WTC11 (cell line): ENCODE measurements at regions not wholly inside any gene's neighbourhood (a gene's known extent, or its start where the extent isn't known, plus 50 kb on each side); places are given as distances from the start of the nearest gene placed in this dataset.
A peak's percentile ranks its signal among the peaks of the same experiment; 100 is the strongest.

ENCODE experiments used
- ATAC-seq: fragments of 200-7000 bp; cut with Tn5 transposase; 2 replicates; pipeline ENCODE4 v1.10.0; 2021; ENCODE audit warnings: mild to moderate bottlenecking, moderate library complexity
- CTCF ChIA-PET: fragments of 300-600 bp; sonication (Branson Sonifier 250); formaldehyde crosslinking; loops from one replicate; lab custom pipeline; 2021; ENCODE audit warnings: antibody characterized with exemption; lab: Charles Lee
- POLR2A ChIA-PET: fragments of 350-600 bp; sonication (Branson Sonifier 250); formaldehyde crosslinking; loops from one replicate; lab custom pipeline; 2021; ENCODE audit warnings: antibody characterized with exemption; lab: Charles Lee
- DNase-seq: peaks from one replicate; pipeline ENCODE4 v3.0.0; 2021; ENCODE audit warnings: low spot score
- H3K27ac Mint-ChIP-seq: 2 replicates; pipeline ENCODE4 v1.8.0; 2021; ENCODE audit warnings: mixed read lengths
- H3K27me3 Mint-ChIP-seq: 2 replicates; pipeline ENCODE4 v1.8.0; 2021; ENCODE audit warnings: low read depth, mild to moderate bottlenecking, moderate library complexity, mixed read lengths
- H3K36me3 Mint-ChIP-seq: 2 replicates; pipeline ENCODE4 v1.8.0; 2021; ENCODE audit warnings: mixed read lengths
- H3K4me1 Mint-ChIP-seq: 2 replicates; pipeline ENCODE4 v1.8.0; 2022; ENCODE audit warnings: mixed read lengths
- H3K4me3 Mint-ChIP-seq: 2 replicates; pipeline ENCODE4 v1.8.0; 2021; ENCODE audit warnings: mild to moderate bottlenecking, moderate library complexity, mixed read lengths
- H3K9me3 Mint-ChIP-seq: 2 replicates; pipeline ENCODE4 v1.8.0; 2021; ENCODE audit warnings: mixed read lengths
- ATF1 ChIP-seq: sonication (generic); formaldehyde crosslinking; IDR thresholded peaks from 2 replicates; pipeline ENCODE4 v1.8.1; 2023; ENCODE audit warnings: mild to moderate bottlenecking, moderate library complexity, missing genetic modification reagents
- E2F4 ChIP-seq: sonication (generic); formaldehyde crosslinking; IDR thresholded peaks from 2 replicates; pipeline ENCODE4 v1.8.1; 2022; ENCODE audit warnings: low read depth, mild to moderate bottlenecking, moderate library complexity, missing genetic modification reagents, borderline replicate concordance
- EMX1 ChIP-seq: fragments of 250-450 bp; sonication (Bioruptor Pico); IDR thresholded peaks from 2 replicates; pipeline ENCODE4 v1.8.0; 2021; ENCODE audit warnings: mild to moderate bottlenecking
- ETV6 ChIP-seq: sonication (generic); formaldehyde crosslinking; IDR thresholded peaks from 2 replicates; pipeline ENCODE4 v1.8.1; 2022; ENCODE audit warnings: mild to moderate bottlenecking, missing genetic modification reagents
- FOXK1 ChIP-seq: sonication (generic); formaldehyde crosslinking; IDR thresholded peaks from 2 replicates; pipeline ENCODE4 v1.8.0; 2022; ENCODE audit warnings: mild to moderate bottlenecking, moderate library complexity, missing genetic modification reagents
- GRHL2 ChIP-seq: fragments of 250-450 bp; sonication (Bioruptor Pico); IDR thresholded peaks from 2 replicates; pipeline ENCODE4 v1.8.0; 2022; ENCODE audit warnings: mild to moderate bottlenecking, moderate library complexity; ENCODE audit not compliant: insufficient replicate concordance, severe bottlenecking
- IRF2 ChIP-seq: sonication (generic); formaldehyde crosslinking; IDR thresholded peaks from 2 replicates; pipeline ENCODE4 v1.8.0; 2022; ENCODE audit warnings: low read depth, missing genetic modification reagents, borderline replicate concordance
- NFATC4 ChIP-seq: fragments of 250-450 bp; sonication (Bioruptor Pico); IDR thresholded peaks from 2 replicates; pipeline ENCODE4 v1.9.0; 2021; ENCODE audit warnings: mild to moderate bottlenecking
- OVOL2 ChIP-seq: fragments of 250-450 bp; sonication (Bioruptor Pico); IDR thresholded peaks from 2 replicates; pipeline ENCODE4 v1.9.0; 2021; ENCODE audit warnings: mild to moderate bottlenecking, borderline replicate concordance
- PRRX2 ChIP-seq: fragments of 250-450 bp; sonication (Bioruptor Pico); IDR thresholded peaks from 2 replicates; pipeline ENCODE4 v1.8.0; 2021; ENCODE audit warnings: mild to moderate bottlenecking
- RORB ChIP-seq: fragments of 250-450 bp; sonication (Bioruptor Pico); IDR thresholded peaks from 2 replicates; pipeline ENCODE4 v1.9.0; 2021; ENCODE audit warnings: mild to moderate bottlenecking
- SP1 ChIP-seq: sonication (generic); formaldehyde crosslinking; conservative IDR thresholded peaks from 2 replicates; pipeline ENCODE4 v1.8.1; 2022; ENCODE audit warnings: missing genetic modification reagents
- ZMAT4 ChIP-seq: fragments of 250-450 bp; sonication (Bioruptor Pico); IDR thresholded peaks from 2 replicates; pipeline ENCODE4 v1.9.0; 2021; ENCODE audit warnings: mild to moderate bottlenecking
- ZNF396 ChIP-seq: fragments of 250-450 bp; sonication (Bioruptor Pico); IDR thresholded peaks from 2 replicates; pipeline ENCODE4 v1.8.0; 2021; ENCODE audit warnings: mild to moderate bottlenecking, moderate library complexity, borderline replicate concordance
- ZNF423 ChIP-seq: fragments of 250-450 bp; sonication (Bioruptor Pico); IDR thresholded peaks from 2 replicates; pipeline ENCODE4 v2.1.2; 2022; ENCODE audit warnings: mild to moderate bottlenecking, moderate library complexity
- TF ChIP-seq, protein P1 (sequence below): sonication (generic); formaldehyde crosslinking; IDR thresholded peaks from 2 replicates; pipeline ENCODE4 v1.8.1; 2023; ENCODE audit warnings: mild to moderate bottlenecking, missing genetic modification reagents
- TF ChIP-seq, protein P2 (sequence below): sonication (generic); formaldehyde crosslinking; IDR thresholded peaks from 2 replicates; pipeline ENCODE4 v1.8.1; 2022; ENCODE audit warnings: low read depth, missing genetic modification reagents, borderline replicate concordance
- TF ChIP-seq, protein P3 (sequence below): sonication (generic); formaldehyde crosslinking; IDR thresholded peaks from 2 replicates; pipeline ENCODE4 v1.8.0; 2022; ENCODE audit warnings: mild to moderate bottlenecking, missing genetic modification reagents
- TF ChIP-seq, protein P4 (sequence below): sonication (generic); formaldehyde crosslinking; IDR thresholded peaks from 2 replicates; pipeline ENCODE4 v1.8.0; 2022; ENCODE audit warnings: mild to moderate bottlenecking, missing genetic modification reagents
- TF ChIP-seq, protein P5 (sequence below): sonication (generic); formaldehyde crosslinking; conservative IDR thresholded peaks from 2 replicates; pipeline ENCODE4 v1.8.1; 2022; ENCODE audit warnings: mild to moderate bottlenecking, missing genetic modification reagents
- TF ChIP-seq, protein P6 (sequence below): fragments of 250-450 bp; sonication (Bioruptor Pico); IDR thresholded peaks from 2 replicates; pipeline ENCODE4 v1.9.0; 2021; ENCODE audit warnings: moderate library complexity, mild to moderate bottlenecking, inconsistent platforms, borderline replicate concordance

DNA sequence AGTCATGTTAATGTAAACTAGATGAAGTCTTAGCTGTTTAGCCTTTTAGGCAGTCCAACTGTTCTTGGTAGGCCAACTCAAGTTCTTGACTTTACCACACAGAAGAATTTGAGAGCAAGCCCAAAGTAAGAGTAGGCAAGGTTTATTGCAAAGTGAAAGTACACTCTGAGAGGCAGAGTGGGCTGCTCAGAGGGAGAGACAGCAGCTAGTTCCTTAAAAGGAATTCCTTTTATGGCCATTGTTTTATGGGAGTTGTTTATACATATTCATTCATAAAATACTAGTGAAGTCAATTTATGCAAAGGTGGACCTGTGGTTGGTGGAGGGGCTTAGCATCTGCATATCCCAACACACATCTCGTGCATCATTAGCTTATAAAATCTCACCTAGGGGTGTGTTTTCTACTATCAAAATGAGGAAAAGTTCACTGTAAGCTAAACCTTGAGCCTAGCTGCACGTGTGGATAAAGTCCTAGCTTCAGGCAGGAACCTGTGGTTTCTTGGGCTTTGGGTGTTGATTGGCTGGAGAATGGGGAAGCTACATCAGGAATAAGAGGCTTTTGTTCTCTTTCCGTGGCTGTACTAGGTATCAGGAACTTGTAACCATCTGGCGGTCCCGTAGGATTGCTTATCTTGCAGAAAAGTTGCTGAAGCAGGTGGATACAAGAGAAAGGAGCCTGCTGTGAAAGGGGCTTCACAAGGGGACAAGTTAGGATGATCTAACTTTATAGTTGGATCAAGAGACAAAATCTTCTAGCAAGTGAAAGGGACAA lies 110.4 kb upstream of the GULP1 start:
- H3K27ac Mint-ChIP-seq = peak overlapping the region; percentile 84
- peaks cover 38% of the 10 kb centered on the region for H3K27me3 Mint-ChIP-seq
- POLR2A ChIA-PET = no interaction called here
- DNase-seq (no peak), ATAC-seq (peak; percentile 87)
- peaks cover 26% of the 10 kb centered on the region for H3K4me1 Mint-ChIP-seq
- H3K36me3 Mint-ChIP-seq = peaks cover 6% of the 10 kb centered on the region
- CTCF ChIA-PET = no interaction called here
- H3K9me3 Mint-ChIP-seq = peaks cover 14% of the 10 kb centered on the region
- peak overlapping the region; percentile 43; the same call in 1 of the 2 replicates for H3K4me3 Mint-ChIP-seq
- TF ChIP-seq ETV6 = no peak
- no peak for TF ChIP-seq ZMAT4 (CRISPR knock-in tag)
- TF ChIP-seq, protein P1, sequence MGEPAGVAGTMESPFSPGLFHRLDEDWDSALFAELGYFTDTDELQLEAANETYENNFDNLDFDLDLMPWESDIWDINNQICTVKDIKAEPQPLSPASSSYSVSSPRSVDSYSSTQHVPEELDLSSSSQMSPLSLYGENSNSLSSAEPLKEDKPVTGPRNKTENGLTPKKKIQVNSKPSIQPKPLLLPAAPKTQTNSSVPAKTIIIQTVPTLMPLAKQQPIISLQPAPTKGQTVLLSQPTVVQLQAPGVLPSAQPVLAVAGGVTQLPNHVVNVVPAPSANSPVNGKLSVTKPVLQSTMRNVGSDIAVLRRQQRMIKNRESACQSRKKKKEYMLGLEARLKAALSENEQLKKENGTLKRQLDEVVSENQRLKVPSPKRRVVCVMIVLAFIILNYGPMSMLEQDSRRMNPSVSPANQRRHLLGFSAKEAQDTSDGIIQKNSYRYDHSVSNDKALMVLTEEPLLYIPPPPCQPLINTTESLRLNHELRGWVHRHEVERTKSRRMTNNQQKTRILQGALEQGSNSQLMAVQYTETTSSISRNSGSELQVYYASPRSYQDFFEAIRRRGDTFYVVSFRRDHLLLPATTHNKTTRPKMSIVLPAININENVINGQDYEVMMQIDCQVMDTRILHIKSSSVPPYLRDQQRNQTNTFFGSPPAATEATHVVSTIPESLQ (CRISPR knock-in tag) = no peak
- TF ChIP-seq, all 79 proteins: peak for 0

- H3K4me1 Mint-ChIP-seq = peaks cover 21% of the 10 kb centered on the region
- CTCF ChIA-PET = no interaction called here
- no peak for DNase-seq
- H3K27ac Mint-ChIP-seq = no peak overlapping the region
- no peak for TF ChIP-seq NFATC4 (CRISPR knock-in tag)
- TF ChIP-seq ZNF396 (CRISPR knock-in tag) = no peak
- TF ChIP-seq EMX1 (CRISPR knock-in tag) = no peak
- TF ChIP-seq FOXK1 (CRISPR knock-in tag) = no peak
- TF ChIP-seq ATF1 (CRISPR knock-in tag) = no peak
- no peak for TF ChIP-seq RORB (CRISPR knock-in tag)
- TF ChIP-seq IRF2 (CRISPR knock-in tag) = no peak
- TF ChIP-seq, protein P2, sequence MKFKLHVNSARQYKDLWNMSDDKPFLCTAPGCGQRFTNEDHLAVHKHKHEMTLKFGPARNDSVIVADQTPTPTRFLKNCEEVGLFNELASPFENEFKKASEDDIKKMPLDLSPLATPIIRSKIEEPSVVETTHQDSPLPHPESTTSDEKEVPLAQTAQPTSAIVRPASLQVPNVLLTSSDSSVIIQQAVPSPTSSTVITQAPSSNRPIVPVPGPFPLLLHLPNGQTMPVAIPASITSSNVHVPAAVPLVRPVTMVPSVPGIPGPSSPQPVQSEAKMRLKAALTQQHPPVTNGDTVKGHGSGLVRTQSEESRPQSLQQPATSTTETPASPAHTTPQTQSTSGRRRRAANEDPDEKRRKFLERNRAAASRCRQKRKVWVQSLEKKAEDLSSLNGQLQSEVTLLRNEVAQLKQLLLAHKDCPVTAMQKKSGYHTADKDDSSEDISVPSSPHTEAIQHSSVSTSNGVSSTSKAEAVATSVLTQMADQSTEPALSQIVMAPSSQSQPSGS (CRISPR knock-in tag) = no peak
- TF ChIP-seq ETV6 = no peak
- H3K4me3 Mint-ChIP-seq = no peak overlapping the region
- POLR2A ChIA-PET = no interaction called here
- peaks cover 14% of the 10 kb centered on the region for H3K9me3 Mint-ChIP-seq
- ATAC-seq = peak; percentile 24
- H3K36me3 Mint-ChIP-seq = peaks cover 6% of the 10 kb centered on the region
- H3K27me3 Mint-ChIP-seq = peaks cover 38% of the 10 kb centered on the region
These were observed 109.8 kb upstream of the GULP1 start for GRCh38 chr2:188181884-188182283.

GRCh38 chr2:188187726-188188125 lies 103.9 kb upstream of the GULP1 start:
- DNase-seq = no peak
- H3K9me3 Mint-ChIP-seq = peaks cover 14% of the 10 kb centered on the region
- ATAC-seq = no peak
- no peaks in the 10 kb centered on the region for H3K4me1 Mint-ChIP-seq
- no peak overlapping the region for H3K4me3 Mint-ChIP-seq
- peaks cover 14% of the 10 kb centered on the region for H3K27me3 Mint-ChIP-seq
- ChIA-PET CTCF (no interaction called here), POLR2A (no interaction called here)
- H3K27ac Mint-ChIP-seq = no peak overlapping the region
- peaks cover 6% of the 10 kb centered on the region for H3K36me3 Mint-ChIP-seq
- TF ChIP-seq SP1 (no peak), GRHL2 (CRISPR knock-in tag) (no peak), PRRX2 (CRISPR knock-in tag) (no peak), OVOL2 (CRISPR knock-in tag) (no peak), E2F4 (CRISPR knock-in tag) (no peak), ZNF423 (no peak), NFATC4 (CRISPR knock-in tag) (no peak)
- TF ChIP-seq, protein P3, sequence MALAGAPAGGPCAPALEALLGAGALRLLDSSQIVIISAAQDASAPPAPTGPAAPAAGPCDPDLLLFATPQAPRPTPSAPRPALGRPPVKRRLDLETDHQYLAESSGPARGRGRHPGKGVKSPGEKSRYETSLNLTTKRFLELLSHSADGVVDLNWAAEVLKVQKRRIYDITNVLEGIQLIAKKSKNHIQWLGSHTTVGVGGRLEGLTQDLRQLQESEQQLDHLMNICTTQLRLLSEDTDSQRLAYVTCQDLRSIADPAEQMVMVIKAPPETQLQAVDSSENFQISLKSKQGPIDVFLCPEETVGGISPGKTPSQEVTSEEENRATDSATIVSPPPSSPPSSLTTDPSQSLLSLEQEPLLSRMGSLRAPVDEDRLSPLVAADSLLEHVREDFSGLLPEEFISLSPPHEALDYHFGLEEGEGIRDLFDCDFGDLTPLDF (CRISPR knock-in tag) = no peak
- TF ChIP-seq, protein P4, sequence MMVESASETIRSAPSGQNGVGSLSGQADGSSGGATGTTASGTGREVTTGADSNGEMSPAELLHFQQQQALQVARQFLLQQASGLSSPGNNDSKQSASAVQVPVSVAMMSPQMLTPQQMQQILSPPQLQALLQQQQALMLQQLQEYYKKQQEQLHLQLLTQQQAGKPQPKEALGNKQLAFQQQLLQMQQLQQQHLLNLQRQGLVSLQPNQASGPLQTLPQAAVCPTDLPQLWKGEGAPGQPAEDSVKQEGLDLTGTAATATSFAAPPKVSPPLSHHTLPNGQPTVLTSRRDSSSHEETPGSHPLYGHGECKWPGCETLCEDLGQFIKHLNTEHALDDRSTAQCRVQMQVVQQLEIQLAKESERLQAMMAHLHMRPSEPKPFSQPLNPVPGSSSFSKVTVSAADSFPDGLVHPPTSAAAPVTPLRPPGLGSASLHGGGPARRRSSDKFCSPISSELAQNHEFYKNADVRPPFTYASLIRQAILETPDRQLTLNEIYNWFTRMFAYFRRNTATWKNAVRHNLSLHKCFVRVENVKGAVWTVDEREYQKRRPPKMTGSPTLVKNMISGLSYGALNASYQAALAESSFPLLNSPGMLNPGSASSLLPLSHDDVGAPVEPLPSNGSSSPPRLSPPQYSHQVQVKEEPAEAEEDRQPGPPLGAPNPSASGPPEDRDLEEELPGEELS (CRISPR knock-in tag) = no peak
- TF ChIP-seq, protein P5, sequence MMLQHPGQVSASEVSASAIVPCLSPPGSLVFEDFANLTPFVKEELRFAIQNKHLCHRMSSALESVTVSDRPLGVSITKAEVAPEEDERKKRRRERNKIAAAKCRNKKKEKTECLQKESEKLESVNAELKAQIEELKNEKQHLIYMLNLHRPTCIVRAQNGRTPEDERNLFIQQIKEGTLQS (CRISPR knock-in tag) = no peak
- TF ChIP-seq, protein P6, sequence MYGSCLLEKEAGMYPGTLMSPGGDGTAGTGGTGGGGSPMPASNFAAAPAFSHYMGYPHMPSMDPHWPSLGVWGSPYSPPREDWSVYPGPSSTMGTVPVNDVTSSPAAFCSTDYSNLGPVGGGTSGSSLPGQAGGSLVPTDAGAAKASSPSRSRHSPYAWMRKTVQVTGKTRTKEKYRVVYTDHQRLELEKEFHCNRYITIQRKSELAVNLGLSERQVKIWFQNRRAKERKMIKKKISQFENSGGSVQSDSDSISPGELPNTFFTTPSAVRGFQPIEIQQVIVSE (CRISPR knock-in tag) = no peak
